ENCODE measurements at regions not wholly inside any gene's neighbourhood (a gene's known extent, or its start where the extent isn't known, plus 50 kb on each side); places are given as distances from the start of the nearest gene placed in this dataset.

DNA sequence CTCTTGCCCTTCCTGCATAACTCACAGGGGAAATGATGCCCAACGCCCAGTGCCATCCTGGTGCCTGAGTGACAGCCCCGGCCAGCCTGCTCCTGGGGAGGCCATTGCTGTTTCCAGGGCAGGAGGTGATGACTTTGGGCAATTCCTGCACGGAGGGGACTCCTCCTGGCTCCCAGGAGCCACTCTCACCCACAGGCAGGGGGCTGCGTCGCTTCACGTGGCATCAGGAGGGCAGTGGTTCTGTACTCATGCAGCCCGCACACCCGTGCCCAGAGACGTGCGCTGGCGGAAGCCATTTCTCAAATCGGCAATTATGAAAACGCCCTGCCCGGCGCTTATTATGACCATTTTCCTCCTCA lies 272.3 kb downstream of the CTTN start:
- Mint-ChIP-seq H3K4me3 (no peak overlapping the region), H3K27ac (no peak overlapping the region), H3K27me3 (ENCODE audit: low read depth in 2 of 2) (peaks cover 0 to 17% of the 10 kb centered on the region in 2 donors), H3K36me3 (no peaks in the 10 kb centered on the region), H3K4me1 (no peaks in the 10 kb centered on the region), H3K9me3 (no peaks in the 10 kb centered on the region)
- TF ChIP-seq CTCF (IDR thresholded peaks at IDR 0.05): no peak
- H3K4me3 ChIP-seq (ENCODE audit: low read length): no peak overlapping the region
- no peak for DNase-seq
- no peak overlapping the region for H3K27ac ChIP-seq (ENCODE audit: low read length)
- intact Hi-C loops (cut with micrococcal nuclease): no loop called here
- H3K27me3 ChIP-seq (ENCODE audit: control insufficient read depth, insufficient read depth, low read length): no peaks in the 10 kb centered on the region
- H3K36me3 ChIP-seq (ENCODE audit: control insufficient read depth, insufficient read depth, low read length): no peaks in the 10 kb centered on the region
- H3K4me1 ChIP-seq (ENCODE audit: control insufficient read depth, insufficient read depth, low read length): no peaks in the 10 kb centered on the region
- WGBS (ENCODE audit: insufficient coverage): 80% methylated on average over 15 of the region's 15 CpGs
- no peak for ATAC-seq
- H3K9me3 ChIP-seq (ENCODE audit: control insufficient read depth, insufficient read depth, low read length): no peaks in the 10 kb centered on the region

- no peaks in the 10 kb centered on the region for H3K36me3 ChIP-seq (ENCODE audit: control insufficient read depth, insufficient read depth, low read length)
- Mint-ChIP-seq H3K9me3 (no peaks in the 10 kb centered on the region), H3K36me3 (no peaks in the 10 kb centered on the region), H3K4me3 (no peak overlapping the region), H3K27ac (no peak overlapping the region), H3K27me3 (ENCODE audit: low read depth in 2 of 2) (peaks cover 0 to 17% of the 10 kb centered on the region in 2 donors), H3K4me1 (no peaks in the 10 kb centered on the region)
- no peaks in the 10 kb centered on the region for H3K4me1 ChIP-seq (ENCODE audit: control insufficient read depth, insufficient read depth, low read length)
- ATAC-seq (no peak), DNase-seq (no peak)
- intact Hi-C loops (cut with micrococcal nuclease): no loop called here
- no peaks in the 10 kb centered on the region for H3K27me3 ChIP-seq (ENCODE audit: control insufficient read depth, insufficient read depth, low read length)
- H3K27ac ChIP-seq (ENCODE audit: low read length): no peak overlapping the region
- WGBS (ENCODE audit: insufficient coverage): 7% methylated on average over 19 of the region's 19 CpGs
- H3K4me3 ChIP-seq (ENCODE audit: low read length): no peak overlapping the region
- TF ChIP-seq CTCF (IDR thresholded peaks at IDR 0.05): no peak
- no peaks in the 10 kb centered on the region for H3K9me3 ChIP-seq (ENCODE audit: control insufficient read depth, insufficient read depth, low read length)
Measured at GRCh38 chr11:70671083-70671482, 272.8 kb downstream of the CTTN start.

DNA sequence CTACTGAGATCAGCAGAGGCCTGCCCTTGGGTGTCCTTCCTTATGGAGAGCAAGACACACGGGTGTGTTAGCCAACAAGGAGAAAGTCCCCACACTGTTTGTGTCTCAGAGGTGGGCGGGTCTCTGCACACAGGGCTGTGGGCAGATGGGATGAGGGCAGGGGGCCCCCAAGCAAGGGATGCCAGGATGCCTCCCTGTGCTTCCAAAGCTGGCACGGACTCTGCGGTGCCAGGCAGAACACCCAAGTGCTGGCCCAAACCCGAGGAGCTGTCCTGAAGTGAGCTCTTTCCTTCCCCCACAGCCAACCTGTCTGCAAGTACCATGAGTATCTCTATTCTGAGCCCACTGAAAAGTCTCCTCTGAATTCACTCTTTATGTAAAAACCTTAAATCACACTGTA lies 273.3 kb downstream of the CTTN start:
- Histone ChIP-seq H3K9me3 (ENCODE audit: control insufficient read depth, insufficient read depth, low read length) (no peaks in the 10 kb centered on the region), H3K36me3 (ENCODE audit: control insufficient read depth, insufficient read depth, low read length) (no peaks in the 10 kb centered on the region), H3K4me3 (ENCODE audit: low read length) (no peak overlapping the region), H3K27ac (ENCODE audit: low read length) (no peak overlapping the region), H3K4me1 (ENCODE audit: control insufficient read depth, insufficient read depth, low read length) (no peaks in the 10 kb centered on the region), H3K27me3 (ENCODE audit: control insufficient read depth, insufficient read depth, low read length) (no peaks in the 10 kb centered on the region)
- peaks cover 0 to 17% of the 10 kb centered on the region in 2 donors for H3K27me3 Mint-ChIP-seq (ENCODE audit: low read depth in 2 of 2)
- no peaks in the 10 kb centered on the region for H3K4me1 Mint-ChIP-seq
- no peak overlapping the region for H3K27ac Mint-ChIP-seq
- intact Hi-C loops (cut with micrococcal nuclease): no loop called here
- DNase-seq: no peak
- WGBS (ENCODE audit: insufficient coverage): 70% methylated on average over 5 of the region's 5 CpGs
- no peaks in the 10 kb centered on the region for H3K36me3 Mint-ChIP-seq
- ATAC-seq: no peak
- H3K4me3 Mint-ChIP-seq: no peak overlapping the region
- no peak for TF ChIP-seq CTCF (IDR thresholded peaks at IDR 0.05)
- H3K9me3 Mint-ChIP-seq: no peaks in the 10 kb centered on the region

DNA sequence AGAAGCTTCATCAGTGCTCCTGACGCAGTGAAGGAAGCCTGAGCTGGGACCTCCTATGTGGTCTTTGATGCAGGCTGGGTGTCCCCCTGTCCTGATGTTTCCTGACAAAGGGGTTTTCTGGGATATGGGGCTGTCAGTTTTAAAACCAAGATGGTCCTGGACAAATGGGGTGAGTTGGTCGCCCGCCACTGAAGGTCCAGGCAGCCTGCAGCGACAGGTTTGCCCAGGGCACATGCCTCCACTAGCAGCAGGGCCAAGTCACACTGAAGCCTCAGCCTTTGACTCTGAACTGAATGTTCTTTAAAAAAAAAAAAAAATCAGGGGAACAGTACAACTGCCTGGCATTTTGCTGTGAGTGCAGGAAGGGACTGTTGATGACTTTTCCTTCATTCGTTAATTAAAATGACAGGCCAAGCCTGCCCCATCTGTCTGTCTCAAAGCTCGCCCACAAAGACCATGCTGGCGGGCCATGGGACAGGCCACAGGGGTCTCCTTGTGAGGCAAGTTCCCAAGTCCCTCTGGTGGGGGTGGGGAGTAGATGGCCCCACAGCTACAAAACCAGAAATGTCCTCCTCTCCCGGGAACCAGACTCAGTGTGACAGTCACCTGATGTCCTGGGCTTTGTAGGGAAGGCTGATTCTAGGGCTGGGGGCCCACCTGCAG lies 274.8 kb downstream of the CTTN start:
- Histone ChIP-seq H3K27ac (ENCODE audit: low read length) (no peak overlapping the region), H3K9me3 (ENCODE audit: control insufficient read depth, insufficient read depth, low read length) (no peaks in the 10 kb centered on the region), H3K4me3 (ENCODE audit: low read length) (no peak overlapping the region), H3K36me3 (ENCODE audit: control insufficient read depth, insufficient read depth, low read length) (no peaks in the 10 kb centered on the region), H3K4me1 (ENCODE audit: control insufficient read depth, insufficient read depth, low read length) (no peaks in the 10 kb centered on the region), H3K27me3 (ENCODE audit: control insufficient read depth, insufficient read depth, low read length) (no peaks in the 10 kb centered on the region)
- no peaks in the 10 kb centered on the region for H3K9me3 Mint-ChIP-seq
- DNase-seq (no peak), ATAC-seq (no peak)
- intact Hi-C loops (cut with micrococcal nuclease): no loop called here
- WGBS (ENCODE audit: insufficient coverage): 90% methylated on average over 8 of the region's 8 CpGs
- TF ChIP-seq CTCF (IDR thresholded peaks at IDR 0.05): no peak
- no peaks in the 10 kb centered on the region for H3K36me3 Mint-ChIP-seq
- H3K27me3 Mint-ChIP-seq (ENCODE audit: low read depth in 2 of 2): peaks cover 0 to 18% of the 10 kb centered on the region in 2 donors
- H3K4me1 Mint-ChIP-seq: no peaks in the 10 kb centered on the region
- no peak overlapping the region for H3K4me3 Mint-ChIP-seq
- H3K27ac Mint-ChIP-seq: no peak overlapping the region
